ENCODE measurements at regions not wholly inside any gene's neighbourhood (a gene's known extent, or its start where the extent isn't known, plus 50 kb on each side); places are given as distances from the start of the nearest gene placed in this dataset.

- TF ChIP-seq, protein P1, sequence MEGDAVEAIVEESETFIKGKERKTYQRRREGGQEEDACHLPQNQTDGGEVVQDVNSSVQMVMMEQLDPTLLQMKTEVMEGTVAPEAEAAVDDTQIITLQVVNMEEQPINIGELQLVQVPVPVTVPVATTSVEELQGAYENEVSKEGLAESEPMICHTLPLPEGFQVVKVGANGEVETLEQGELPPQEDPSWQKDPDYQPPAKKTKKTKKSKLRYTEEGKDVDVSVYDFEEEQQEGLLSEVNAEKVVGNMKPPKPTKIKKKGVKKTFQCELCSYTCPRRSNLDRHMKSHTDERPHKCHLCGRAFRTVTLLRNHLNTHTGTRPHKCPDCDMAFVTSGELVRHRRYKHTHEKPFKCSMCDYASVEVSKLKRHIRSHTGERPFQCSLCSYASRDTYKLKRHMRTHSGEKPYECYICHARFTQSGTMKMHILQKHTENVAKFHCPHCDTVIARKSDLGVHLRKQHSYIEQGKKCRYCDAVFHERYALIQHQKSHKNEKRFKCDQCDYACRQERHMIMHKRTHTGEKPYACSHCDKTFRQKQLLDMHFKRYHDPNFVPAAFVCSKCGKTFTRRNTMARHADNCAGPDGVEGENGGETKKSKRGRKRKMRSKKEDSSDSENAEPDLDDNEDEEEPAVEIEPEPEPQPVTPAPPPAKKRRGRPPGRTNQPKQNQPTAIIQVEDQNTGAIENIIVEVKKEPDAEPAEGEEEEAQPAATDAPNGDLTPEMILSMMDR (conservative IDR thresholded peaks at IDR 0.05): no peak
- no peak for TF ChIP-seq ZFX (IDR thresholded peaks at IDR 0.05)
These were observed 1098.3 kb downstream of the ADGRL2 start for GRCh38 chr1:82899017-82899416.

Data from C4-2B (cell line).